Naive thymus-derived CD4-positive, alpha-beta T cell (primary cell): ENCODE measurements at regions not wholly inside any gene's neighbourhood (a gene's known extent, or its start where the extent isn't known, plus 50 kb on each side); places are given as distances from the start of the nearest gene placed in this dataset.

ENCODE experiments used
- ATAC-seq: fragments of 150-1000 bp; cut with Tn5 transposase; 2 replicates; pipeline ENCODE4 v1.10.0; 2021; ENCODE audit warnings: mild to moderate bottlenecking, moderate library complexity
- CTCF ChIA-PET: fragments of 350-600 bp; sonication (Branson Sonifier 250); formaldehyde crosslinking; loops from one replicate; lab custom pipeline; 2021; ENCODE audit warnings: antibody characterized with exemption; lab: Charles Lee
- POLR2A ChIA-PET: fragments of 350-600 bp; sonication (Branson Sonifier 250); formaldehyde crosslinking; loops from one replicate; lab custom pipeline; 2021; ENCODE audit warnings: antibody characterized with exemption, inconsistent platforms; lab: Charles Lee
- DNase-seq, 9 donors: peaks; one replicate each; pipeline versions ENCODE4 v3.0.0 to v3.0.0-alpha.2; 2020 to 2022; ENCODE audit warnings: mixed read lengths in 1 of 9
- H3K27ac ChIP-seq: one replicate; pipeline ENCODE4 v1.7.0; 2013; ENCODE audit warnings: mild to moderate bottlenecking, low read depth, low read length, moderate library complexity
- H3K27me3 ChIP-seq, 2 donors: one replicate each; pipeline ENCODE4 v1.7.0; 2013; ENCODE audit warnings: low read length in 2 of 2, mild to moderate bottlenecking in 2 of 2, moderate library complexity in 2 of 2; ENCODE audit not compliant: control insufficient read depth in 2 of 2, insufficient read depth in 2 of 2
- H3K36me3 ChIP-seq, 3 experiments: 1 replicate in 2 of 3; 2 replicates in 1 of 3; pipeline ENCODE4 v1.7.0; 2013; ENCODE audit warnings: low read length in 3 of 3, mild to moderate bottlenecking in 3 of 3, moderate library complexity in 1 of 3; ENCODE audit not compliant: insufficient read depth in 3 of 3, control insufficient read depth in 2 of 3
- H3K4me1 ChIP-seq, 2 donors: one replicate each; pipeline ENCODE4 v1.7.0; 2013; ENCODE audit warnings: low read length in 2 of 2, mild to moderate bottlenecking in 2 of 2, moderate library complexity in 1 of 2; ENCODE audit not compliant: control insufficient read depth in 2 of 2, insufficient read depth in 2 of 2
- H3K4me3 ChIP-seq: 2 replicates; pipeline ENCODE4 v1.7.0; 2013; ENCODE audit warnings: mild to moderate bottlenecking, low read length
- H3K9me3 ChIP-seq, 3 experiments: 1 replicate in 2 of 3; 2 replicates in 1 of 3; pipeline ENCODE4 v1.7.0; 2013; ENCODE audit warnings: low read length in 3 of 3; ENCODE audit not compliant: control insufficient read depth in 2 of 3
- H3K27ac Mint-ChIP-seq, 9 donors: one replicate each; pipeline ENCODE4 v1.8.0; 2020 to 2022; ENCODE audit warnings: mixed read lengths in 9 of 9, mild to moderate bottlenecking in 8 of 9, moderate library complexity in 5 of 9, inconsistent platforms in 2 of 9
- H3K27me3 Mint-ChIP-seq, 5 donors: one replicate each; pipeline ENCODE4 v1.8.0; 2021 to 2022; ENCODE audit warnings: mixed read lengths in 5 of 5, mild to moderate bottlenecking in 1 of 5
- H3K36me3 Mint-ChIP-seq, 5 donors: one replicate each; pipeline ENCODE4 v1.8.0; 2020 to 2022; ENCODE audit warnings: mixed read lengths in 5 of 5, mild to moderate bottlenecking in 3 of 5, inconsistent platforms in 1 of 5
- H3K4me1 Mint-ChIP-seq, 7 donors: one replicate each; pipeline ENCODE4 v1.8.0; 2020 to 2022; ENCODE audit warnings: mixed read lengths in 7 of 7, mild to moderate bottlenecking in 3 of 7, inconsistent platforms in 1 of 7
- H3K4me3 Mint-ChIP-seq, 10 donors: one replicate each; pipeline ENCODE4 v1.8.0; 2020 to 2022; ENCODE audit warnings: mild to moderate bottlenecking in 10 of 10, mixed read lengths in 10 of 10, moderate library complexity in 6 of 10, inconsistent platforms in 2 of 10
- H3K9me3 Mint-ChIP-seq, 11 donors: one replicate each; pipeline ENCODE4 v1.8.0; 2020 to 2022; ENCODE audit warnings: mixed read lengths in 11 of 11, mild to moderate bottlenecking in 4 of 11, inconsistent platforms in 1 of 11, moderate library complexity in 1 of 11
- intact Hi-C, 2 donors: fragments of 100-400 bp; cut with micrococcal nuclease; formaldehyde crosslinking; loops; one replicate each; pipeline ENCODE4 v1.15.1; 2023

DNA sequence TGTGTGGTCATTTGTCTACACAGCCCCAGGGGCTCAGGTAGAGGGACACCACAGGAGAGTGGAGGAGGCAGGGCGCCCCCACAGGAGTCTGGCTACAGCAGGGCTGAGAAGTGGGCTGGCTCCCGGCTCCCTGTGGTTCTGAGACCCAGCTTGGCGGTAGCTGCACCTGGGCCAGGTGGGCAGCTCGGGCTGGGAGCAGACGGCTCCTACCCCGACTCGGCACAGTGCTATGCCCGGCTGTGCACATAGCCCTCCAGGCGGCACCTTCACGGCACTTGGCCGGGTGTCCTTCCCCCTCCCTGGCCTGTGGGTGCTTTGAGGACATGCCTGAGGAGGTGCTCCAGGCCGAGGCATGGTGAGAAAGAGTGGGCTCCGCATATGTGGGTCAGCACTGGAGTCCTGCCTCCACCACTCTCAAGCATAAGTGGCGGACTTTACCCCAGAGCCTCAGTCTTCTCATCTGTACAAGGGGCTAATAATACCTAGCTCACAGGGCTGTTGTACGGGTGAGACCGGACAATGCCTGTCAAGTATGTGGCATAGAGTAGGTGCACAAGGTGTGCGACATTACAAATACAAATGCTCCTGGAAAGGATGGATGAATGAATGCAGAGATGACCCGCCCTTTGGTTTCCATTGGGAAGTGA, 50.1 kb upstream of the JPH3 start:
- ChIA-PET POLR2A (no interaction called here), CTCF (interaction anchor here (1.0 kb wide), 1 partner anchor 84 kb away, joined by 3 read pairs; no protein-coding TSS in a partner anchor)
- DNase-seq (no peak), ATAC-seq (no peak)
- Histone ChIP-seq H3K27me3 (no peaks in the 10 kb centered on the region), H3K4me1 (no peaks in the 10 kb centered on the region), H3K4me3 (no peak overlapping the region), H3K36me3 (no peaks in the 10 kb centered on the region), H3K27ac (no peak overlapping the region), H3K9me3 (no peaks in the 10 kb centered on the region)
- H3K4me1 Mint-ChIP-seq = peaks cover 0 to 11% (median 4%) of the 10 kb centered on the region in 7 donors
- no peak overlapping the region for H3K4me3 Mint-ChIP-seq
- H3K27ac Mint-ChIP-seq = no peak overlapping the region
- intact Hi-C loops = no loop called here
- peaks cover 2 to 32% (median 17%) of the 10 kb centered on the region in 5 donors for H3K27me3 Mint-ChIP-seq
- no peaks in the 10 kb centered on the region for H3K36me3 Mint-ChIP-seq
- H3K9me3 Mint-ChIP-seq = peaks cover 0 to 1% (median 0%) of the 10 kb centered on the region in 11 donors

DNA sequence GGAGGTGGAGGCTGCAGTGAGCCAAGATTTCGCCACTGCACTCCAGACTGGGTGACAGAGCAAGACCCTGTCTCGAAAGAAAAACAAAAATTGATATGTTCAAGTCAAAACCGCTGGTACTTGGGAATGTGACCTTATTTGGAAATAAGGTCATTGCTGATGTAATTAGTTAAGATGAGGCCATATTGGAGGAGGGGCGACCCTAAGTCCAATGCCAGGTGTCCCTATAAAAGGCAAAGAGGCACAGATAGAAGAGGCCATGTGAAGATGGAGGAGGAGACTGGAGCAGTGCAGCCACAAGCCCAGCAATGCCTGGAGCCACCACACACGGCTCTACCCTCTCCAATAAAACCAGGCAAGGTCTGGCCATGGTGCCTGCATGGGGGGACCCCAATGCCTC, 50.8 kb upstream of the JPH3 start:
- intact Hi-C loops = loop anchor here in 1 of 2 donors (2.0 kb wide), 1 partner anchor 85 kb away; no protein-coding TSS in a partner anchor

DNA sequence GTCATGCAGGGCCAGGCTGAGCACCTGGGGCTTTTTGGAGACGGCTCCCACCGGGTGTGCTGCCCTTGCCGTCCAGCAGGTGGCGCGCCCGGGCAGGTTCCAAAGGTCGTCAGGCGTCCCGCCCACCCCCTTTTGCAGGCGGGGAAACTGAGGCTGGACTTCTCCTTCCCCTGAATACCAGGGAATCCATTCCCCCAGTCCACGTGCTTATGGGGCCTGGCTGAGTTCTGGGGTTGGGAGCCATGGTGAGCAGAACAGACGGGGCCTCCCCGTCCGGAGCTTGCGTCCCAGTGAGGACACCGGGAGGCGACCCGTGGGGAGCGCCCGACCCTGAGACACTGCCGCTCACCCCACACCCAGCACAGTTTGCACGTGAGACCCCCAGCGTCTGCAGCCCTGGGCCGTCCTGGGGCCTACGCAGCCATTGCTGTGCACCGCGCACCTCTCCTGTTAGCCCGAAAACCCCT, 51.8 kb upstream of the JPH3 start:
- peaks cover 0 to 11% (median 4%) of the 10 kb centered on the region in 7 donors for H3K4me1 Mint-ChIP-seq
- ATAC-seq = peak; percentile 63
- peaks cover 2 to 31% (median 18%) of the 10 kb centered on the region in 5 donors for H3K27me3 Mint-ChIP-seq
- no peaks in the 10 kb centered on the region for H3K36me3 ChIP-seq
- H3K27me3 ChIP-seq = no peaks in the 10 kb centered on the region
- intact Hi-C loops = loop anchor here (1.0 to 2.0 kb wide), 3 partner anchors 86 to 219 kb away; no protein-coding TSS in a partner anchor
- H3K36me3 Mint-ChIP-seq = peaks cover 0 to 7% (median 4%) of the 10 kb centered on the region in 5 donors
- H3K4me1 ChIP-seq = no peaks in the 10 kb centered on the region
- H3K9me3 ChIP-seq = no peaks in the 10 kb centered on the region
- DNase-seq = peak; percentile 26 to 75 (median 49)
- peaks cover 0 to 11% (median 5%) of the 10 kb centered on the region in 11 donors for H3K9me3 Mint-ChIP-seq
- H3K27ac Mint-ChIP-seq = peak overlapping the region in 1 of 9 donors; percentile 65
- no peak overlapping the region for H3K27ac ChIP-seq
- ChIA-PET CTCF (interaction anchor here (1.1 to 1.5 kb wide), 2 partner anchors 86 to 219 kb away, joined by 4 to 5 read pairs; no protein-coding TSS in a partner anchor), POLR2A (no interaction called here)
- no peak overlapping the region for H3K4me3 Mint-ChIP-seq
- H3K4me3 ChIP-seq = no peak overlapping the region

More for the DNA sequence above, 50.8 kb upstream of the JPH3 start:
- peaks cover 0 to 2% (median 0%) of the 10 kb centered on the region in 5 donors for H3K36me3 Mint-ChIP-seq
- DNase-seq = no peak
- no peak overlapping the region for H3K4me3 Mint-ChIP-seq
- ChIA-PET CTCF (interaction anchor here (0.6 to 1.5 kb wide), 3 partner anchors 85 to 218 kb away, joined by 3 to 5 read pairs (median 4); no protein-coding TSS in a partner anchor), POLR2A (no interaction called here)
- H3K27me3 Mint-ChIP-seq = peaks cover 2 to 34% (median 18%) of the 10 kb centered on the region in 5 donors
- H3K27me3 ChIP-seq = no peaks in the 10 kb centered on the region
- no peak overlapping the region for H3K27ac ChIP-seq
- H3K27ac Mint-ChIP-seq = no peak overlapping the region
- peaks cover 0 to 2% (median 1%) of the 10 kb centered on the region in 11 donors for H3K9me3 Mint-ChIP-seq
- no peak overlapping the region for H3K4me3 ChIP-seq
- H3K4me1 ChIP-seq = no peaks in the 10 kb centered on the region
- H3K9me3 ChIP-seq = no peaks in the 10 kb centered on the region
- no peaks in the 10 kb centered on the region for H3K36me3 ChIP-seq
- peaks cover 0 to 11% (median 4%) of the 10 kb centered on the region in 7 donors for H3K4me1 Mint-ChIP-seq
- ATAC-seq = no peak

DNA sequence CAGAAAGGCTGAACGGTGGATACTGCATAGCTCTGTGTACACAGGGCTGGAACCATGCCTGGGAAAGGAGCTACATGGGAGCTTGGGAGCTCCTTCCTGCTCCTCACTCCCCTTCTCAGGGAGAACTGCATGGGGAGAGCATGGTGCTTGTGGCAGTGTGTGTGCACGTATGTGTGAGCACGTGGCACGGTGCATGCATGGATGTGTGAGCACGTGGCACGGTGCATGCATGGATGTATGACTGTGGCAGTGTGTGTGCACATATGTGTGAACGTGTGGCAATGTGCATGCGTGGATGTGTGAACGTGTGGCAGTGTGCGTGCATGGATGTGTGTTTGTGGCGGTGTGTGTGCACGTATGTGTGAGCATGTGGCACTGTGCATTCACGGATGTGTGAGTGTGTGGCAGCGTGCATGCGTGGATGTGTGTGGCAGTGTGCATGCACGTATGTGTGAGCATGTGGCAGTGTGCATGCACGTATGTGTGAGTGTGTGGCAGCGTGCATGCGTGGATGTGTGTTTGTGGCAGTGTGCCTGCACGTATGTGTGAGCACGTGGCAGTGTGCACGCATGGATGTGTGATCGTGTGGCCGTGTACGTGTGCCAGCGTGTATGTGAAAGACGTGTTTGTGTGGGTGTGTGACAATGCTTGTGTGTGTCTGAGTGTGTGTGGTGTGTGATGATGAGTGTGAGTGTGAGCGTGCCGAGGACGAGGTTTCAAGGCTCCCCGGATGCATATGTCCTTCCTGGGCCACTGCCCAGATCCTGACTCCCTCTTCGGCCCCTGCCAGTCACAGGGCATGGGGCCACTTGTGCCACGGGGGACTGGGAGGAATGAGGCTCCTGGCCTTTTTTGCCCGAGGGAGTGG, 52.4 kb upstream of the JPH3 start:
- intact Hi-C loops = loop anchor here (1.0 to 2.0 kb wide), 3 partner anchors 86 to 219 kb away; no protein-coding TSS in a partner anchor
- no peaks in the 10 kb centered on the region for H3K27me3 ChIP-seq
- DNase-seq (no peak), ATAC-seq (no peak)
- Mint-ChIP-seq H3K4me1 (peaks cover 0 to 11% (median 4%) of the 10 kb centered on the region in 7 donors), H3K4me3 (no peak overlapping the region), H3K9me3 (peaks cover 0 to 13% (median 5%) of the 10 kb centered on the region in 11 donors), H3K36me3 (peaks cover 0 to 10% (median 6%) of the 10 kb centered on the region in 5 donors), H3K27me3 (peaks cover 3 to 29% (median 18%) of the 10 kb centered on the region in 5 donors), H3K27ac (peak overlapping the region in 2 of 9 donors; percentile 18 to 65)
- H3K4me3 ChIP-seq = no peak overlapping the region
- no peaks in the 10 kb centered on the region for H3K4me1 ChIP-seq
- POLR2A ChIA-PET = no interaction called here
- H3K36me3 ChIP-seq = no peaks in the 10 kb centered on the region
- no peak overlapping the region for H3K27ac ChIP-seq
- no peaks in the 10 kb centered on the region for H3K9me3 ChIP-seq
- CTCF ChIA-PET = interaction anchor here (0.6 to 2.2 kb wide), 3 partner anchors 87 to 214 kb away, joined by 3 to 6 read pairs (median 5); no protein-coding TSS in a partner anchor

DNA sequence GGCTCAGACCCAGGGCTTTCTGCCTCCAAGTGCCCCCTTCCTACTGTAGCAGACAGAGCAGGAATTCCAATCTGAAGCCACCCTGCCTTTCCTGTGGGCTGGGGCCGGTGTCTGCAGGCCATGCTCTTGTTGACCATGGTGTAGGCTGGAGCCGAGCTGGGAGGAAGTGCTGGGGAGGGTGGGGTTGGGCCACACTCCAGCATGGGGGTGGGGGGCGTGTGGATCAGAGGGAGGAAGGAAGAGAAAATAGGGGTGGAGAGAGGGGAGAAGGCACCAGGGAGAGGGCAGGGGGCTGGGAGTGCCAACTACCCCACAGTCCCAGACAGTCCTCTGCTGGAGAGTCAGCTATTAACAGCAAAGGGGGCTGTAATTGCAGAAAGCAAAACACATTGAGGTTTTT, 54.3 kb upstream of the JPH3 start:
- no peak overlapping the region for H3K4me3 Mint-ChIP-seq
- Histone ChIP-seq H3K4me1 (no peaks in the 10 kb centered on the region), H3K27ac (no peak overlapping the region), H3K9me3 (no peaks in the 10 kb centered on the region), H3K36me3 (no peaks in the 10 kb centered on the region), H3K4me3 (no peak overlapping the region), H3K27me3 (no peaks in the 10 kb centered on the region)
- ATAC-seq (no peak), DNase-seq (no peak)
- ChIA-PET POLR2A (no interaction called here), CTCF (interaction anchor here (2.2 kb wide), 1 partner anchor 88 kb away, joined by 6 read pairs; no protein-coding TSS in a partner anchor)
- no peak overlapping the region for H3K27ac Mint-ChIP-seq
- peaks cover 0 to 13% (median 5%) of the 10 kb centered on the region in 11 donors for H3K9me3 Mint-ChIP-seq
- H3K27me3 Mint-ChIP-seq = peaks cover 8 to 25% (median 18%) of the 10 kb centered on the region in 5 donors
- H3K36me3 Mint-ChIP-seq = peaks cover 0 to 10% (median 6%) of the 10 kb centered on the region in 5 donors
- peaks cover 0 to 17% (median 5%) of the 10 kb centered on the region in 7 donors for H3K4me1 Mint-ChIP-seq
- intact Hi-C loops = no loop called here
